ENCODE measurements at regions not wholly inside any gene's neighbourhood (a gene's known extent, or its start where the extent isn't known, plus 50 kb on each side); places are given as distances from the start of the nearest gene placed in this dataset.

DNA sequence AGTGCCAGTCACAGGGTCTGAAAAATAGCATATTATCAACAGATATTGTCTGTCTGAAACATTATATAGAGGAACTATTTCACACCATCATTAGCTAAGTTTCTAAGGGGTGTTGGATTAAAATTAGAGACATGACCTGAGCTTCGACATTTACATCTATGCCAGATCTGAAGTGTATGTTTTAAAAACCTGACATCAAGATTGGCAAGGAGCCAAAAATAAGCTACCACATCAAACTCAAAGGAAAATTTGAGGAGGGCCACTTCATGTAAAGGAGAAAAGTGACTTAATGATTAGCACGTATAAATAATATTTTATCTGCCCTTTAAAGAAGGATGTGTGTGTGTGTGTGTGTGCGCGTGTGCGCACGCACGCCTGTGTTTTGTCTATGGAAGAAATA is 752.0 kb upstream of the GRM7 start:
- H3K4me1 ChIP-seq, result peaks cover 0 to 8% (median 0%) of the 10 kb centered on the region in 4 donors
- H3K27ac ChIP-seq, result no peak overlapping the region
- WGBS, 5 donors, result 62 to 83% (median 78%) methylated on average over 7 of the region's 7 CpGs
- H3K36me3 ChIP-seq, result no peaks in the 10 kb centered on the region
- no peak for DNase-seq
- H3K4me3 ChIP-seq, result no peak overlapping the region
- H3K27me3 ChIP-seq, result no peaks in the 10 kb centered on the region
- intact Hi-C loops (cut with DNase I; ENCODE audit: low total_unique reads), result no loop called here
- H3K9me3 ChIP-seq, result no peaks in the 10 kb centered on the region
- TF ChIP-seq, protein P1, sequence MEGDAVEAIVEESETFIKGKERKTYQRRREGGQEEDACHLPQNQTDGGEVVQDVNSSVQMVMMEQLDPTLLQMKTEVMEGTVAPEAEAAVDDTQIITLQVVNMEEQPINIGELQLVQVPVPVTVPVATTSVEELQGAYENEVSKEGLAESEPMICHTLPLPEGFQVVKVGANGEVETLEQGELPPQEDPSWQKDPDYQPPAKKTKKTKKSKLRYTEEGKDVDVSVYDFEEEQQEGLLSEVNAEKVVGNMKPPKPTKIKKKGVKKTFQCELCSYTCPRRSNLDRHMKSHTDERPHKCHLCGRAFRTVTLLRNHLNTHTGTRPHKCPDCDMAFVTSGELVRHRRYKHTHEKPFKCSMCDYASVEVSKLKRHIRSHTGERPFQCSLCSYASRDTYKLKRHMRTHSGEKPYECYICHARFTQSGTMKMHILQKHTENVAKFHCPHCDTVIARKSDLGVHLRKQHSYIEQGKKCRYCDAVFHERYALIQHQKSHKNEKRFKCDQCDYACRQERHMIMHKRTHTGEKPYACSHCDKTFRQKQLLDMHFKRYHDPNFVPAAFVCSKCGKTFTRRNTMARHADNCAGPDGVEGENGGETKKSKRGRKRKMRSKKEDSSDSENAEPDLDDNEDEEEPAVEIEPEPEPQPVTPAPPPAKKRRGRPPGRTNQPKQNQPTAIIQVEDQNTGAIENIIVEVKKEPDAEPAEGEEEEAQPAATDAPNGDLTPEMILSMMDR (IDR thresholded peaks at IDR 0.05), result no peak
- TF ChIP-seq POLR2A (IDR thresholded peaks at IDR 0.05), result no peak
- TF ChIP-seq EP300 (IDR thresholded peaks at IDR 0.05), result no peak
- TF ChIP-seq POLR2AphosphoS5 (IDR thresholded peaks at IDR 0.05), result no peak

DNA sequence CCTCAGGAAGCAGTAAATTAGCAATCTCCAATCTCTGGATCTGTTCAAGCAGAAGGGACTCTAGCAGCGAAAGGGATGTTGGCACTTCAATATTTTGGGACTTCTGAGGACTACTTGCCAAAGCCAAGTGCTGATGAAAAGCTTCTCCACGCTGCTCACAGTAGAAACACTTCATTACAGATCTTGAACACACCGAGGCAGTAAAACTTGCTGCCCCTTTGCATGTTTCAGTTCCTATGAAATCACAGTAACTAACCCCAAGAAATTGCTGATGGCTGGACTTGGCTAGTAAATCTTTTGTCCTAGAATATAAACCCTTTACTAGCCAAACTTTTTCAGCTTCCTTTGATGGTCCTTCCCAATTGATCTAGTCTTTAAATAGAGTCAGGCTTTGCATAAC is 750.5 kb upstream of the GRM7 start:
- TF ChIP-seq POLR2AphosphoS5 (IDR thresholded peaks at IDR 0.05), result no peak
- TF ChIP-seq, protein P1 (IDR thresholded peaks at IDR 0.05), result no peak
- no peak for TF ChIP-seq POLR2A (IDR thresholded peaks at IDR 0.05)
- no peak for TF ChIP-seq EP300 (IDR thresholded peaks at IDR 0.05)
- H3K27me3 ChIP-seq, result no peaks in the 10 kb centered on the region
- H3K4me3 ChIP-seq, result no peak overlapping the region
- intact Hi-C loops (cut with DNase I; ENCODE audit: low total_unique reads), result no loop called here
- no peaks in the 10 kb centered on the region for H3K36me3 ChIP-seq
- no peak for DNase-seq
- peaks cover 0 to 8% (median 0%) of the 10 kb centered on the region in 4 donors for H3K4me1 ChIP-seq
- no peak overlapping the region for H3K27ac ChIP-seq
- H3K9me3 ChIP-seq, result no peaks in the 10 kb centered on the region
- 58 to 75% (median 69%) methylated on average over 3 of the region's 3 CpGs for WGBS, 5 donors

DNA sequence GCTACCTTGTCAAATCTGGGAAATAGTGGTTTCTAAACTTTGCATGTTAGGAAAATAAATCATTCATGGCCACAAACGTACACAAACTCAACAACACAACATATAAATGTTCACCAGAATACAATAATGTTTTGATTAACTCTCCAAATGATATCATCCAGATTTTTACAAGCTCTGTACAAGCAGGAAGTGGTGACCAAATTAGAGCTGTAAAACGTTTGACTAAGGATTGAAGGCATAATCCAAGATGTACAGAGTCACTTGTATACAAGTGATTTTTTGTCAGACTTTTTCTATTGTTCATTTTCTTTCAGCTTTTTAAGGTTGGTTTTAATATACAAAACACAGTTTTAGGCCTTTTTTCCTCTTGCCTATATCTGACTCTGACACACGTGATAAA is 748.4 kb upstream of the GRM7 start:
- peaks cover 0 to 8% (median 0%) of the 10 kb centered on the region in 4 donors for H3K4me1 ChIP-seq
- WGBS, 5 donors, result 43 to 50% (median 46%) methylated on average over 3 of the region's 3 CpGs
- no peak overlapping the region for H3K4me3 ChIP-seq
- no peak for DNase-seq
- H3K27ac ChIP-seq, result no peak overlapping the region
- no peaks in the 10 kb centered on the region for H3K9me3 ChIP-seq
- no peaks in the 10 kb centered on the region for H3K27me3 ChIP-seq
- H3K36me3 ChIP-seq, result no peaks in the 10 kb centered on the region
- TF ChIP-seq EP300 (IDR thresholded peaks at IDR 0.05) (no peak), POLR2AphosphoS5 (IDR thresholded peaks at IDR 0.05) (no peak), POLR2A (IDR thresholded peaks at IDR 0.05) (no peak)
- TF ChIP-seq, protein P1 (IDR thresholded peaks at IDR 0.05), result no peak
- intact Hi-C loops (cut with DNase I; ENCODE audit: low total_unique reads), result no loop called here

DNA sequence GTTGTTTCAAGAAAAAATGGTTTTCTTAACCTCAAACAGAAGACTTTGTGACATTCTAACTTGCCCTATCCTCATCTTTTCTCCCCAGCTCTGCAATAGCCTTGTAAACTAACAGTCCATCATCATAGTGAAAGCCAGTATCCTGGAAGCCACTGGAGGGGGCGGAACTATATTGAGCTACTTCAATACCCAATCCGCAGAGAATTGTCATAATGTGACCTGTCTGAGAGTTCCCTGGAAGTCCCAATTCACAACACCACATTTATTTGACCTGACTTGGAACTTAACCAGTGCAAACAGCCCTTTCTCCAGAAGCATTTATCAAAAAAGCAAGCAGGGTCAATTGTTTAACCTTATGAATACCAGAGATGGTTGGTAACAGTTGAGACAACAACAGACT is 747.6 kb upstream of the GRM7 start:
- H3K4me3 ChIP-seq, result no peak overlapping the region

More for the DNA sequence above, 747.6 kb upstream of the GRM7 start:
- peaks cover 0 to 8% (median 0%) of the 10 kb centered on the region in 4 donors for H3K4me1 ChIP-seq
- intact Hi-C loops (cut with DNase I; ENCODE audit: low total_unique reads), result no loop called here
- no peak overlapping the region for H3K27ac ChIP-seq
- H3K36me3 ChIP-seq, result no peaks in the 10 kb centered on the region
- H3K9me3 ChIP-seq, result no peaks in the 10 kb centered on the region
- TF ChIP-seq POLR2A (IDR thresholded peaks at IDR 0.05), result no peak
- no peak for TF ChIP-seq POLR2AphosphoS5 (IDR thresholded peaks at IDR 0.05)
- TF ChIP-seq, protein P1 (IDR thresholded peaks at IDR 0.05), result no peak
- TF ChIP-seq EP300 (IDR thresholded peaks at IDR 0.05), result no peak
- WGBS, 5 donors, result 48 to 77% (median 66%) methylated on average over 2 of the region's 2 CpGs
- no peaks in the 10 kb centered on the region for H3K27me3 ChIP-seq
- no peak for DNase-seq

All from stomach (tissue), 8 donors.